H1 (cell line): ENCODE measurements at regions not wholly inside any gene's neighbourhood (a gene's known extent, or its start where the extent isn't known, plus 50 kb on each side); places are given as distances from the start of the nearest gene placed in this dataset.

Experiments used
- HDAC2 ChIP-seq, 2 experiments: fragments of 300-600 bp in 1 of 2; sonication (generic) in 1 of 2; IDR thresholded peaks; 2 replicates each; pipeline ENCODE4 v1.6.1; 2011 to 2012; ENCODE audit warnings: low read depth in 2 of 2, low read length in 2 of 2, mild to moderate bottlenecking in 2 of 2, moderate library complexity in 2 of 2, borderline replicate concordance in 1 of 2, inconsistent platforms in 1 of 2
- HDAC6 ChIP-seq: IDR thresholded peaks from one replicate; pipeline ENCODE4 v1.7.1; 2012; ENCODE audit warnings: low read depth, mild to moderate bottlenecking, inconsistent platforms, low read length, moderate library complexity
- KDM5A ChIP-seq: fragments of 200-600 bp; IDR thresholded peaks from 2 replicates; pipeline ENCODE4 v1.7.1; 2012; ENCODE audit warnings: mild to moderate bottlenecking, low read length, inconsistent platforms, mixed read lengths
- PHF8 ChIP-seq: fragments of 200-600 bp; sonication (generic); conservative IDR thresholded peaks from 2 replicates; pipeline ENCODE4 v1.7.1; 2012; ENCODE audit warnings: low read depth, mild to moderate bottlenecking, inconsistent platforms, low read length, moderate library complexity
- POU5F1 ChIP-seq: IDR thresholded peaks from 2 replicates; pipeline ENCODE4 v1.6.1; 2011; ENCODE audit warnings: low read depth, mild to moderate bottlenecking, low read length, moderate library complexity
- RBBP5 ChIP-seq: IDR thresholded peaks from 2 replicates; pipeline ENCODE4 v1.7.1; 2012; ENCODE audit warnings: low read depth, mild to moderate bottlenecking, inconsistent platforms, low read length, moderate library complexity, borderline replicate concordance
- RNF2 ChIP-seq: fragments of 200-900, 300-1000 bp; sonication (generic); IDR thresholded peaks from 2 replicates; pipeline ENCODE4 v1.7.1; 2016; ENCODE audit warnings: borderline replicate concordance, low read depth, mild to moderate bottlenecking, antibody characterized with exemption, low read length; ENCODE audit not compliant: poor library complexity, severe bottlenecking; ENCODE audit errors: missing control alignments
- SP1 ChIP-seq: IDR thresholded peaks from 2 replicates; pipeline ENCODE4 v1.6.1; 2011; ENCODE audit warnings: low read depth, low read length
- TF ChIP-seq, protein P1 (sequence below): IDR thresholded peaks from 2 replicates; pipeline ENCODE4 v1.6.1; 2012; ENCODE audit warnings: low read length, inconsistent platforms
- TF ChIP-seq, protein P2 (sequence below): IDR thresholded peaks from 2 replicates; pipeline ENCODE4 v1.6.1; 2012; ENCODE audit warnings: inconsistent platforms

DNA sequence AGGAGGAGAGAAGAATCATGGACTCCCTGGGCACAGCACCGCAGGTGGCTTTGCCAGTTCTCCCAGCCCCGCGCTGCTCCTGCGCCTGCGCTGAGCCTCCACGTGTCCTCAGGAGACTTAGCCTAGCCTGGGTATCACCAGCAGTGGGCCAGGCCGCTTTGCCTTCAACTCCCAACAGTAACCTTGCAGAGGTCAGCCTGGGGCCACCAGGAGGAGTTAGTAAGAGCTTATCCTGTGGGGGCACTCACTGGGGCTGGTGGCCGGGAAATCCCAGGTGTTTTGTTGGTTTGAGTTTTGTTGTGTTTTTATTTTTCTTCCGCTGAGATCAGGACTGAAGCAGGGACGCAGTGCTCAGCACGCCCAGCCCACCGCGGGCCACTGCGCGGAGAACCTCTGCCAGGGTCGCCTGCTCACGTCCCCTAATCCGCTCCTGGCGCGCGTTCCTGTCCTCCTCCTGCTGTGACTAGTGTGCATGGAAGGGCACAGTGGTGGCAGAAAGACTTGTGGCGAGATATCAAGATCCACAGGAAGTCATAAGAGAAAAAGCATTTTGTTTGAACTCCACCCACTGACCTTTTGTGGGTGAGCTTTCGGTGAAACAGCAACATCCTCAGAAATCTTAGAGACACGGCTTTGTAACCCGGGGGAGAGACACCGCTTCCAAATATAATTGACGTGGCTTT, 207.4 kb upstream of the RFC3 start (continued):
- TF ChIP-seq PHF8: no peak
- TF ChIP-seq HDAC6: no peak
- no peak for TF ChIP-seq POU5F1
- no peak for TF ChIP-seq HDAC2 (IDR thresholded peaks at IDR 0.05; ENCODE audit: borderline replicate concordance in 1 of 2, low read depth in 2 of 2, low read length in 2 of 2)
- TF ChIP-seq, protein P1, sequence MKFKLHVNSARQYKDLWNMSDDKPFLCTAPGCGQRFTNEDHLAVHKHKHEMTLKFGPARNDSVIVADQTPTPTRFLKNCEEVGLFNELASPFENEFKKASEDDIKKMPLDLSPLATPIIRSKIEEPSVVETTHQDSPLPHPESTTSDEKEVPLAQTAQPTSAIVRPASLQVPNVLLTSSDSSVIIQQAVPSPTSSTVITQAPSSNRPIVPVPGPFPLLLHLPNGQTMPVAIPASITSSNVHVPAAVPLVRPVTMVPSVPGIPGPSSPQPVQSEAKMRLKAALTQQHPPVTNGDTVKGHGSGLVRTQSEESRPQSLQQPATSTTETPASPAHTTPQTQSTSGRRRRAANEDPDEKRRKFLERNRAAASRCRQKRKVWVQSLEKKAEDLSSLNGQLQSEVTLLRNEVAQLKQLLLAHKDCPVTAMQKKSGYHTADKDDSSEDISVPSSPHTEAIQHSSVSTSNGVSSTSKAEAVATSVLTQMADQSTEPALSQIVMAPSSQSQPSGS: no peak
- no peak for TF ChIP-seq RNF2
- TF ChIP-seq KDM5A: no peak
- TF ChIP-seq RBBP5: no peak
- TF ChIP-seq, protein P2, sequence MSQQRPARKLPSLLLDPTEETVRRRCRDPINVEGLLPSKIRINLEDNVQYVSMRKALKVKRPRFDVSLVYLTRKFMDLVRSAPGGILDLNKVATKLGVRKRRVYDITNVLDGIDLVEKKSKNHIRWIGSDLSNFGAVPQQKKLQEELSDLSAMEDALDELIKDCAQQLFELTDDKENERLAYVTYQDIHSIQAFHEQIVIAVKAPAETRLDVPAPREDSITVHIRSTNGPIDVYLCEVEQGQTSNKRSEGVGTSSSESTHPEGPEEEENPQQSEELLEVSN: no peak
- no peak for TF ChIP-seq SP1
